ENCODE measurements at regions not wholly inside any gene's neighbourhood (a gene's known extent, or its start where the extent isn't known, plus 50 kb on each side); places are given as distances from the start of the nearest gene placed in this dataset.

- TF ChIP-seq CTCF (conservative IDR thresholded peaks at IDR 0.05; ENCODE audit: low read depth, low read length) (no peak), EZH2 (IDR thresholded peaks at IDR 0.05; ENCODE audit: borderline replicate concordance, low read depth, low read length, poor library complexity, severe bottlenecking) (no peak)
Observed at GRCh38 chr6:91137286-91137685, 550.4 kb upstream of the MAP3K7 start.

All from A673 (cell line).